ENCODE measurements at regions not wholly inside any gene's neighbourhood (a gene's known extent, or its start where the extent isn't known, plus 50 kb on each side); places are given as distances from the start of the nearest gene placed in this dataset.

GRCh38 chr6:137610702-137611101 lies 116.5 kb upstream of the OLIG3 start:
- TF ChIP-seq, protein P1, sequence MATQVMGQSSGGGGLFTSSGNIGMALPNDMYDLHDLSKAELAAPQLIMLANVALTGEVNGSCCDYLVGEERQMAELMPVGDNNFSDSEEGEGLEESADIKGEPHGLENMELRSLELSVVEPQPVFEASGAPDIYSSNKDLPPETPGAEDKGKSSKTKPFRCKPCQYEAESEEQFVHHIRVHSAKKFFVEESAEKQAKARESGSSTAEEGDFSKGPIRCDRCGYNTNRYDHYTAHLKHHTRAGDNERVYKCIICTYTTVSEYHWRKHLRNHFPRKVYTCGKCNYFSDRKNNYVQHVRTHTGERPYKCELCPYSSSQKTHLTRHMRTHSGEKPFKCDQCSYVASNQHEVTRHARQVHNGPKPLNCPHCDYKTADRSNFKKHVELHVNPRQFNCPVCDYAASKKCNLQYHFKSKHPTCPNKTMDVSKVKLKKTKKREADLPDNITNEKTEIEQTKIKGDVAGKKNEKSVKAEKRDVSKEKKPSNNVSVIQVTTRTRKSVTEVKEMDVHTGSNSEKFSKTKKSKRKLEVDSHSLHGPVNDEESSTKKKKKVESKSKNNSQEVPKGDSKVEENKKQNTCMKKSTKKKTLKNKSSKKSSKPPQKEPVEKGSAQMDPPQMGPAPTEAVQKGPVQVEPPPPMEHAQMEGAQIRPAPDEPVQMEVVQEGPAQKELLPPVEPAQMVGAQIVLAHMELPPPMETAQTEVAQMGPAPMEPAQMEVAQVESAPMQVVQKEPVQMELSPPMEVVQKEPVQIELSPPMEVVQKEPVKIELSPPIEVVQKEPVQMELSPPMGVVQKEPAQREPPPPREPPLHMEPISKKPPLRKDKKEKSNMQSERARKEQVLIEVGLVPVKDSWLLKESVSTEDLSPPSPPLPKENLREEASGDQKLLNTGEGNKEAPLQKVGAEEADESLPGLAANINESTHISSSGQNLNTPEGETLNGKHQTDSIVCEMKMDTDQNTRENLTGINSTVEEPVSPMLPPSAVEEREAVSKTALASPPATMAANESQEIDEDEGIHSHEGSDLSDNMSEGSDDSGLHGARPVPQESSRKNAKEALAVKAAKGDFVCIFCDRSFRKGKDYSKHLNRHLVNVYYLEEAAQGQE (IDR thresholded peaks at IDR 0.05; ENCODE audit: low read depth) = no peak
- TF ChIP-seq RAD21 (IDR thresholded peaks at IDR 0.05; ENCODE audit: low read depth) (no peak), CREB1 (IDR thresholded peaks at IDR 0.05; ENCODE audit: low read depth) (no peak), CEBPB (IDR thresholded peaks at IDR 0.05) (no peak)
- TF ChIP-seq, protein P2, sequence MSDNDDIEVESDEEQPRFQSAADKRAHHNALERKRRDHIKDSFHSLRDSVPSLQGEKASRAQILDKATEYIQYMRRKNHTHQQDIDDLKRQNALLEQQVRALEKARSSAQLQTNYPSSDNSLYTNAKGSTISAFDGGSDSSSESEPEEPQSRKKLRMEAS (IDR thresholded peaks at IDR 0.05) = no peak

DNA sequence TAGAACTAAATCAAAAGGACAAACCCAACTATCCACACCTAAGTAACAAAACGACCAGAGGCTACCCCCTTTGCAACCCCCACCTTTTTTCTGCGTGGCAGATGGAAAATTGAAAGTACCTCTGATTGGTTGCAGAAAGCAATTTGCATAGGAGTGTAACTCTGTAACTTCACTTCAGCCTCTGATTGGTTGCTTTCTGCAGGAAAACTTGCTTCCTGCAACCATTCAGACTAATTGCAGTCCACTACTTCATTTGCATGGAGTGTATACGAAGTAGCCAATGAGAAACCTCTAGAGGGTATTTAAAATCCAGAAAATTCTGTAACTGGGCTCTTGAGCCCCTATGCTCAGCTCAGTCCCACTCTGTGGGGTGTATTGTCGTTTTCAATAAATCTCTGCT lies 129.1 kb upstream of the OLIG3 start:
- no peak for TF ChIP-seq EGR1 (IDR thresholded peaks at IDR 0.05)
- no peak for TF ChIP-seq TCF12 (IDR thresholded peaks at IDR 0.05; ENCODE audit: low read depth)
- TF ChIP-seq NFIC (IDR thresholded peaks at IDR 0.05) = no peak
- TF ChIP-seq, protein P1 (IDR thresholded peaks at IDR 0.05; ENCODE audit: low read depth) = no peak
- TF ChIP-seq, protein P3, sequence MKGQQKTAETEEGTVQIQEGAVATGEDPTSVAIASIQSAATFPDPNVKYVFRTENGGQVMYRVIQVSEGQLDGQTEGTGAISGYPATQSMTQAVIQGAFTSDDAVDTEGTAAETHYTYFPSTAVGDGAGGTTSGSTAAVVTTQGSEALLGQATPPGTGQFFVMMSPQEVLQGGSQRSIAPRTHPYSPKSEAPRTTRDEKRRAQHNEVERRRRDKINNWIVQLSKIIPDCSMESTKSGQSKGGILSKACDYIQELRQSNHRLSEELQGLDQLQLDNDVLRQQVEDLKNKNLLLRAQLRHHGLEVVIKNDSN (IDR thresholded peaks at IDR 0.05) = no peak
- TF ChIP-seq CREB1 (IDR thresholded peaks at IDR 0.05; ENCODE audit: low read depth) = no peak
- TF ChIP-seq EP300 (IDR thresholded peaks at IDR 0.05; ENCODE audit: borderline replicate concordance) = no peak
- TF ChIP-seq FOXM1 (IDR thresholded peaks at IDR 0.05; ENCODE audit: borderline replicate concordance, low read depth) = no peak
- TF ChIP-seq TAF1 (IDR thresholded peaks at IDR 0.05; ENCODE audit: low read depth) = no peak
- no peak for TF ChIP-seq RAD21 (IDR thresholded peaks at IDR 0.05; ENCODE audit: low read depth)
- no peak for TF ChIP-seq YY1 (IDR thresholded peaks at IDR 0.05; ENCODE audit: low read depth)
- TF ChIP-seq TEAD4 (IDR thresholded peaks at IDR 0.05) = no peak
- no peak for TF ChIP-seq CEBPB (IDR thresholded peaks at IDR 0.05)
- TF ChIP-seq ZBTB7A (IDR thresholded peaks at IDR 0.05; ENCODE audit: low read depth) = no peak
- TF ChIP-seq, protein P2 (IDR thresholded peaks at IDR 0.05) = no peak

DNA sequence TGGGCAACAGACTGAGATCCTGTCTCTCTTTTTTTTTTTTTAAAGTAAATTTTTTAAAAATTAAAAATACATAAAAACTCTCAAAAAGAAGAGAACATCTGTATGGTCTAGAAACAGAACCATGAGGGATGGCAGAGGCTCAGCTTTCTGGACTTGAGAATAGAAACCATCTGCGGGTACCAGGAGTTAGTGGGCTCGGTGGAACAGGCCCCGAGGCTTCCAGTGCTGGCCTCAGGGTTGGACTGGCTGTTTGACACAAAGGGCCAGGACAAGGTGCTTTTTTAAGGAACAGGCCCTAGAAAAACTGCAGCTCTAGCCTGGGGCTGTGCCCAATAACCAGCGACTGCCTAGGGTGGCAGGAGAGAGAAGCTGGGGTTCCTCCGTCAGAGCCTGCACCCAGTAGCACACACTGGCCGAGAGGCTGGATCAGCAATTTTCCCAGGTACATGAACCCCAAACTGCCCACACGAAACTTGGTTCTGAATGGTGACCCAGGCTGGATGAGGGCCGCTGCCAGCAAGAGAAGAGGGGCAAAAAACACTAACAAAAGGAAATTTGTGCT lies 131.0 kb upstream of the OLIG3 start:
- TF ChIP-seq NFIC (IDR thresholded peaks at IDR 0.05) = no peak
- TF ChIP-seq CREB1 (IDR thresholded peaks at IDR 0.05; ENCODE audit: low read depth) = no peak
- TF ChIP-seq ZBTB7A (IDR thresholded peaks at IDR 0.05; ENCODE audit: low read depth) = no peak
- TF ChIP-seq, protein P3 (IDR thresholded peaks at IDR 0.05) = no peak
- no peak for TF ChIP-seq YY1 (IDR thresholded peaks at IDR 0.05; ENCODE audit: low read depth)
- no peak for TF ChIP-seq FOXM1 (IDR thresholded peaks at IDR 0.05; ENCODE audit: borderline replicate concordance, low read depth)
- TF ChIP-seq EGR1 (IDR thresholded peaks at IDR 0.05) = no peak
- no peak for TF ChIP-seq RAD21 (IDR thresholded peaks at IDR 0.05; ENCODE audit: low read depth)

DNA sequence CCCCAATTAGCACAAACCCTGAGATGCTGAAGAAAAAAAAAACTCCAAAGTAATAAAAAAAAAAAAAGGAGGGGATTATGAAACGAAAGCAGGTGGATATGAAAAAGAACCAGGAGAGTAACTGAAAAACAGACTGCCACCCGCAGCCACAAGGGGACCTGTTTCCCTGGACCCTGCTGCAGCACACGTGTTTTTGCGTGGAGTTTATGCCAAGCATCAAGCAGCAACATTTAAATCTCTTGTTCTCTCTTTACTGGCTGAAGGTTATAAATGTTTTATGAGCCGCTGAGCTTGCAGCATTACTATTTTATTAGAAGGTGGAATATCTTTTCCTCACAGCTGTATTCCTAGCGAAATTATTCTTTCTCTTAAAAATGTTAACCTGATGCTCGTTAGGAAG lies 131.6 kb upstream of the OLIG3 start:
- TF ChIP-seq EGR1 (IDR thresholded peaks at IDR 0.05) (no peak), TCF12 (IDR thresholded peaks at IDR 0.05; ENCODE audit: low read depth) (no peak), CEBPB (IDR thresholded peaks at IDR 0.05) (no peak)
- TF ChIP-seq, protein P3 (IDR thresholded peaks at IDR 0.05) = no peak

DNA sequence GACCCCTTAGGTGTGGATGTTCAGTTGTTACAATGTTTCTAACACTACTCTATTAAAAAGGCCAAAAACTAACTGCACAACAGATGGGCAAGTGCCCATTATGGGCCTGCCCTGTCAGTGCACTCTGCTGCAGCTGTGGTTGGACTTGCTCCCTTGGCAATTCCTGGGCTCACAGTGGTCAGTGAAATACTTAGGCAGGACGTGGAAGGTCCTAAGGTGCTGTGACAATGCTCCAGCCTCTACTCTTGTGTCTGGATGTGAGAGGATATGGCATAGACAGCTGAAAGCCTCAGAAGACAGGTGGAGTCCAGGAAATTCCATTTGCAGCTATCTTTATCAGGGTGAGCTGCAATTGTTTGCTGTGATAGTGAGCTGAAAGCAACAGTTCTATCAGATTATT lies 136.5 kb upstream of the OLIG3 start:
- no peak for TF ChIP-seq EP300 (IDR thresholded peaks at IDR 0.05; ENCODE audit: borderline replicate concordance)
- TF ChIP-seq CEBPB (IDR thresholded peaks at IDR 0.05) = no peak
- TF ChIP-seq, protein P1 (IDR thresholded peaks at IDR 0.05; ENCODE audit: low read depth) = no peak
- TF ChIP-seq EGR1 (IDR thresholded peaks at IDR 0.05) = no peak
- TF ChIP-seq NFIC (IDR thresholded peaks at IDR 0.05) = no peak
- TF ChIP-seq FOXM1 (IDR thresholded peaks at IDR 0.05; ENCODE audit: borderline replicate concordance, low read depth) = no peak
- TF ChIP-seq TAF1 (IDR thresholded peaks at IDR 0.05; ENCODE audit: low read depth) = no peak
- TF ChIP-seq, protein P2 (IDR thresholded peaks at IDR 0.05) = no peak
- TF ChIP-seq, protein P3 (IDR thresholded peaks at IDR 0.05) = no peak
- TF ChIP-seq TCF12 (IDR thresholded peaks at IDR 0.05; ENCODE audit: low read depth) = no peak
- no peak for TF ChIP-seq YY1 (IDR thresholded peaks at IDR 0.05; ENCODE audit: low read depth)
- no peak for TF ChIP-seq TEAD4 (IDR thresholded peaks at IDR 0.05)
